ENCODE measurements at regions not wholly inside any gene's neighbourhood (a gene's known extent, or its start where the extent isn't known, plus 50 kb on each side); places are given as distances from the start of the nearest gene placed in this dataset.

- DNase-seq (ENCODE audit: low read depth): no peak
- no peak overlapping the region for H3K4me3 ChIP-seq (replicated peaks; ENCODE audit: low read depth, low read length)
- TF ChIP-seq, protein P1, sequence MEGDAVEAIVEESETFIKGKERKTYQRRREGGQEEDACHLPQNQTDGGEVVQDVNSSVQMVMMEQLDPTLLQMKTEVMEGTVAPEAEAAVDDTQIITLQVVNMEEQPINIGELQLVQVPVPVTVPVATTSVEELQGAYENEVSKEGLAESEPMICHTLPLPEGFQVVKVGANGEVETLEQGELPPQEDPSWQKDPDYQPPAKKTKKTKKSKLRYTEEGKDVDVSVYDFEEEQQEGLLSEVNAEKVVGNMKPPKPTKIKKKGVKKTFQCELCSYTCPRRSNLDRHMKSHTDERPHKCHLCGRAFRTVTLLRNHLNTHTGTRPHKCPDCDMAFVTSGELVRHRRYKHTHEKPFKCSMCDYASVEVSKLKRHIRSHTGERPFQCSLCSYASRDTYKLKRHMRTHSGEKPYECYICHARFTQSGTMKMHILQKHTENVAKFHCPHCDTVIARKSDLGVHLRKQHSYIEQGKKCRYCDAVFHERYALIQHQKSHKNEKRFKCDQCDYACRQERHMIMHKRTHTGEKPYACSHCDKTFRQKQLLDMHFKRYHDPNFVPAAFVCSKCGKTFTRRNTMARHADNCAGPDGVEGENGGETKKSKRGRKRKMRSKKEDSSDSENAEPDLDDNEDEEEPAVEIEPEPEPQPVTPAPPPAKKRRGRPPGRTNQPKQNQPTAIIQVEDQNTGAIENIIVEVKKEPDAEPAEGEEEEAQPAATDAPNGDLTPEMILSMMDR (IDR thresholded peaks at IDR 0.05; ENCODE audit: low read length, missing control alignments): no peak
Measured at GRCh38 chr2:126748188-126748760, 92.3 kb downstream of the GYPC start.

- H3K4me3 ChIP-seq (replicated peaks; ENCODE audit: low read depth, low read length): no peak overlapping the region
- TF ChIP-seq, protein P1 (IDR thresholded peaks at IDR 0.05; ENCODE audit: low read length, missing control alignments): no peak
- no peak for DNase-seq (ENCODE audit: low read depth)
Measured at GRCh38 chr2:126748929-126749518, 93.1 kb downstream of the GYPC start.

DNA sequence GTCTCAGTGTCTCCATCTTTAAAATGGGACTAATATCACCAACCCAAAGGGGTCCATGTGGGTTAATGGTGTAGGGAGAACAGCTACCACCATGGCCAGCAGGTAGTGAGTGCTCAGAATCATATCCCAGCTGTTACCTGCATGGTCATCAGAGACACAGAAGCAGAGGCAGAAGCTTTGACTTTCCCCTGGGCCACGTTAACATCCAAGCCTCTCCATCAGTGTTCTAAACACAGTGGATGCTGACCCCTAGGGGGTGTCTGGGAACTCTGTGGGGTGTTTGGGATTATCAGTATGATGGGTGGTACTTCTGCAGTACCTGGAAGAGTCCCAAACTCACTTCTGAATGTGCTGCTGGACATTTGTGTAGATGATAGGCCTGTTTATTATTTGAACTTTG is 93.6 kb downstream of the GYPC start:
- TF ChIP-seq, protein P1 (IDR thresholded peaks at IDR 0.05; ENCODE audit: low read length, missing control alignments): peak; percentile 30
- peak; percentile 18 for DNase-seq (ENCODE audit: low read depth)
- no peak overlapping the region for H3K4me3 ChIP-seq (replicated peaks; ENCODE audit: low read depth, low read length)

GRCh38 chr2:126750506-126750905 is 94.5 kb downstream of the GYPC start:
- no peak overlapping the region for H3K4me3 ChIP-seq (replicated peaks; ENCODE audit: low read depth, low read length)
- TF ChIP-seq, protein P1 (IDR thresholded peaks at IDR 0.05; ENCODE audit: low read length, missing control alignments): no peak
- no peak for DNase-seq (ENCODE audit: low read depth)

GRCh38 chr2:126751477-126751876 is 95.5 kb downstream of the GYPC start:
- DNase-seq (ENCODE audit: low read depth): no peak
- TF ChIP-seq, protein P1 (IDR thresholded peaks at IDR 0.05; ENCODE audit: low read length, missing control alignments): no peak
- no peak overlapping the region for H3K4me3 ChIP-seq (replicated peaks; ENCODE audit: low read depth, low read length)

- no peak for DNase-seq (ENCODE audit: low read depth)
- TF ChIP-seq, protein P1 (IDR thresholded peaks at IDR 0.05; ENCODE audit: low read length, missing control alignments): no peak
- no peak overlapping the region for H3K4me3 ChIP-seq (replicated peaks; ENCODE audit: low read depth, low read length)
Measured at GRCh38 chr2:126752876-126753275, 96.9 kb downstream of the GYPC start.
